GM13977 (cell line): ENCODE measurements at regions not wholly inside any gene's neighbourhood (a gene's known extent, or its start where the extent isn't known, plus 50 kb on each side); places are given as distances from the start of the nearest gene placed in this dataset.

Experiments
- DNase-seq: peaks from one replicate; pipeline ENCODE4 v3.0.0; 2012; ENCODE audit warnings: low spot score
- CTCF ChIP-seq: IDR thresholded peaks from 2 replicates; pipeline ENCODE4 v1.5.1; 2012; ENCODE audit warnings: mild to moderate bottlenecking, control low read depth; ENCODE audit not compliant: insufficient read depth; ENCODE audit errors: extremely low read depth, missing control alignments
- in situ Hi-C: fragments of 300-500 bp; cut with MboI; formaldehyde crosslinking; loops from one replicate; pipeline ENCODE4 v1.12.0; 2022; ENCODE audit warnings: low sequenced_read_pairs, low pct_unique_long_range_greater_than_20kb, mixed read lengths, inconsistent platforms; ENCODE audit not compliant: unreplicated experiment

- no peak for TF ChIP-seq CTCF
- in situ Hi-C loops: no loop called here
- no peak for DNase-seq
Measured at GRCh38 chr1:29835874-29836273, 599.6 kb downstream of the PTPRU start.

GRCh38 chr1:29835406-29835805 lies 599.1 kb downstream of the PTPRU start:
- no peak for DNase-seq
- in situ Hi-C loops: no loop called here
- TF ChIP-seq CTCF: no peak

DNA sequence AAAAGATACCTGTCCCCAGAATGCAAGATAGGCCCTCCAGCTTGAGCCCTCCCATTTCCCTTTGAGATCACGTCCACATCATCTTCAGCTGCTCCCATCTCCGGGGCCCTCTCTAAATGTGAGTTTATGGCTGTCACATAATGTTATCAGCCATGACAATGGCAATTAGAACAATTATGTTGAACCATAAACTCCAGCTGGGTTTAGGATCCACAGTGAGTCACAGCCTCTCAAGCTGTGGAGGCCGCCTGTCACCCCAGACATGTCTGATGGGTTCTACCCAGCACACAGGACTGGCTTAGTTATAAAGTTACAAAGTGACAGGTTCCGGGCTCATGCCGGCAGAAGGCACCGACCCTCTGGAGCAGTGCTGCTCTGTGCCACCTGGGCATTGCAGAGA lies 597.3 kb downstream of the PTPRU start:
- no peak for TF ChIP-seq CTCF
- no peak for DNase-seq
- in situ Hi-C loops: no loop called here

DNA sequence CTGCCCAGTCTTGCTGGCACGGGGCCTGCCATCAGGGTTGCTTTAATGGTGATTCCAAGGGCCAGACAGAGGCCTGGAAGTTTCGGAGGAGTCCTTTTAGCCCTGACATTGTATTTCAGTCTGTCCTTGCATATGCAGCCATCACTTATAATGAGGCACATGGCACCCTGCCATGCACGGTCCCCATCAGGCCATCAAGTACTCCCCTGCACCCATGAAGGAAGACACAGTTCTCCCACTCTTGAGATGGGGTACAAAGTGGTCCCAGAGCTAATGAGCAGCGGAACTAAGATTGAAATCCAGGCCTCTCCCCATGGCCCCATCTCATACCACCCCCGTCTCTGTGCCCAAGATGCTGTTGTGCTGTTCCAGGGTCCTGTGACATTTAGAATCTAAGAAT lies 596.6 kb downstream of the PTPRU start:
- TF ChIP-seq CTCF: no peak
- in situ Hi-C loops: no loop called here
- DNase-seq: no peak

DNA sequence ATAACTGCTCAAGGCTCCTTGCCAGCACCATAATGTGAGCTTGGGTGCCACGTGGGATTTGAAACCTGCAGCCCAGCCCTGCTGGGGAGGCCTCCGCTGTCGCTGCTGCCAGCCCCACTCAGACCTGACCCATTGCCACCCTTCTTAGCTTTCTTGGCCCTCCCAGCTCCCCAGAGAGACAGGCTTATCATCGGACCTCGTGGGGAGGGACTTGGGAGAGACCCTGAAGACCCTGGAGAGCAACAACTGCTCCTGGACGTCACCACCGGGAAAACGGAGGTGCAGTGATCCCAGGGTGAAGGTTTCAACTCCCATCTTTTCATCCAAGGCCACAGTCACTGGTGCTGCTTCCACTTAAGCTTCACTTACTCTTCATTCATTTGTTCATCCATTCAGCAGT lies 596.1 kb downstream of the PTPRU start:
- DNase-seq: no peak
- in situ Hi-C loops: no loop called here
- TF ChIP-seq CTCF: no peak

DNA sequence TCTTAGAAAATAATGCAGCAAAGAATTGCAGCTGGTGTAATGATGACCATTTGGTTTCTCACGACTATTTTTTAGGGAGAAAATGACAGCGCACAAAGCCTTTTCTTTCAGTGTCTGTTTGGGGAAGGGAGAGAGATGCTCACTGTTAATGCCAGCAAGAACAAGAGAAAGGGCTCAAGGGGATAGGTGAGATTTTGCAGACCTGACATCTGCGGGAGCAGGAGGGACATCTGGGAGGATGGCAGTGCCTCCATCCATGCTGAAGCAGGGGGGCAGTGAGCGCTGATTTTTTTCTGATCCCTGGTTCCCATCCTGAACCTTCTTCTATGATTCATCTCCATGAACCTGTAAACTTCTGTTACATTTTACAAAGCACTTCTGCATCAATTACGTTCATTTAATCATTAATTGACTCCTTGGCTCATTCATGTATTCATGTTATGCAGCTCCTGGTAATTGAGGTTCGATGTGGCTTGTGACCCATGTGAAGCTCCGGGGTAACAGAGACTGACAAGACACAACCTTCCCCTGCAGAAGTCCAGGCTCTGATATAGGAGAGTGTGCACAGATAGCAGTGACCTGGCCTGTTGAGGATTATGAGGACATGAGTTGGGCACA lies 595.3 kb downstream of the PTPRU start:
- in situ Hi-C loops: no loop called here
- TF ChIP-seq CTCF: no peak
- no peak for DNase-seq

DNA sequence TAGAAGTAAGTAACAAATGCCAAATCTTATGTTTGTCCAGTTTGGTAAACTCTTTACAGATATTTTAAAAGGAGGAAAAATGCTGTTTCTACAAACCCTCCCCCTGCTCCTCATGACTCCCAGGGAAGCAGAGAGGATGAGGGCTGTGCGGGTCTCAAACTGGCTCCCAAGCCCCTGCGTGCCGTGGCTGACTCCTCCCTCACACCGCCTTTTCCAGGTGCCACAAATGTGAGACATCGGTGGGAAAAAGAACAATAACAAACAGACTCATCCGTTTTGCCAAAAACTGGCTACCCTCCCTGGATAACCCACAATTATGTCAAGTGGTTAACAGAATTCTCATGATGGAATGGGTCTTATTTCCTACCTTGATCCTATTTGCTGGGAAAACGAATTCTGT lies 594.6 kb downstream of the PTPRU start:
- TF ChIP-seq CTCF: no peak
- in situ Hi-C loops: no loop called here
- no peak for DNase-seq
